ENCODE measurements at regions not wholly inside any gene's neighbourhood (a gene's known extent, or its start where the extent isn't known, plus 50 kb on each side); places are given as distances from the start of the nearest gene placed in this dataset.

- no peaks in the 10 kb centered on the region for H3K27me3 ChIP-seq (ENCODE audit: insufficient read depth, poor library complexity, severe bottlenecking)
- TF ChIP-seq POLR2AphosphoS5 (IDR thresholded peaks at IDR 0.05; ENCODE audit: low read depth) (no peak), GABPA (IDR thresholded peaks at IDR 0.05; ENCODE audit: low read depth) (no peak), REST (IDR thresholded peaks at IDR 0.05; ENCODE audit: insufficient replicate concordance, low read depth) (no peak), SPI1 (IDR thresholded peaks at IDR 0.05; ENCODE audit: borderline replicate concordance, low read depth) (no peak), CTCF (IDR thresholded peaks at IDR 0.05; ENCODE audit: insufficient read depth, low read length) (no peak)
- no peak for DNase-seq (ENCODE audit: low read depth in 1 of 2, low spot score in 1 of 2)
- H3K4me3 ChIP-seq (replicated peaks; ENCODE audit: insufficient read depth, low read length), result no peak overlapping the region
- H3K27ac ChIP-seq (replicated peaks), result no peak overlapping the region
These were observed 62.3 kb upstream of the ZFR start for GRCh38 chr5:32506799-32507198.

- H3K27me3 ChIP-seq (ENCODE audit: insufficient read depth, poor library complexity, severe bottlenecking), result no peaks in the 10 kb centered on the region
- TF ChIP-seq CTCF (IDR thresholded peaks at IDR 0.05; ENCODE audit: insufficient read depth, low read length), result no peak
- TF ChIP-seq GABPA (IDR thresholded peaks at IDR 0.05; ENCODE audit: low read depth), result no peak
- no peak for TF ChIP-seq REST (IDR thresholded peaks at IDR 0.05; ENCODE audit: insufficient replicate concordance, low read depth)
- TF ChIP-seq SPI1 (IDR thresholded peaks at IDR 0.05; ENCODE audit: borderline replicate concordance, low read depth), result no peak
- TF ChIP-seq POLR2AphosphoS5 (IDR thresholded peaks at IDR 0.05; ENCODE audit: low read depth), result no peak
- H3K27ac ChIP-seq (replicated peaks), result no peak overlapping the region
- no peak for DNase-seq (ENCODE audit: low read depth in 1 of 2, low spot score in 1 of 2)
- H3K4me3 ChIP-seq (replicated peaks; ENCODE audit: insufficient read depth, low read length), result no peak overlapping the region
These were observed 61.7 kb upstream of the ZFR start for GRCh38 chr5:32506201-32506661.

GRCh38 chr5:32505756-32506155 lies 61.2 kb upstream of the ZFR start:
- H3K27me3 ChIP-seq (ENCODE audit: insufficient read depth, poor library complexity, severe bottlenecking), result no peaks in the 10 kb centered on the region
- no peak overlapping the region for H3K4me3 ChIP-seq (replicated peaks; ENCODE audit: insufficient read depth, low read length)
- no peak for DNase-seq (ENCODE audit: low read depth in 1 of 2, low spot score in 1 of 2)
- no peak for TF ChIP-seq CTCF (IDR thresholded peaks at IDR 0.05; ENCODE audit: insufficient read depth, low read length)
- TF ChIP-seq SPI1 (IDR thresholded peaks at IDR 0.05; ENCODE audit: borderline replicate concordance, low read depth), result no peak
- TF ChIP-seq POLR2AphosphoS5 (IDR thresholded peaks at IDR 0.05; ENCODE audit: low read depth), result no peak
- TF ChIP-seq REST (IDR thresholded peaks at IDR 0.05; ENCODE audit: insufficient replicate concordance, low read depth), result no peak
- no peak for TF ChIP-seq GABPA (IDR thresholded peaks at IDR 0.05; ENCODE audit: low read depth)
- no peak overlapping the region for H3K27ac ChIP-seq (replicated peaks)

Data from HL-60 (cell line).